ENCODE measurements at regions not wholly inside any gene's neighbourhood (a gene's known extent, or its start where the extent isn't known, plus 50 kb on each side); places are given as distances from the start of the nearest gene placed in this dataset.

GRCh38 chr2:15084826-15085489, 452.4 kb downstream of the LRATD1 start:
- DNase-seq (ENCODE audit: low spot score) = no peak

GRCh38 chr2:15092181-15092580, 459.7 kb downstream of the LRATD1 start:
- no peak for DNase-seq (ENCODE audit: low spot score)

GRCh38 chr2:15092691-15093090, 460.2 kb downstream of the LRATD1 start:
- DNase-seq (ENCODE audit: low spot score) = no peak

GRCh38 chr2:15094161-15094560, 461.6 kb downstream of the LRATD1 start:
- no peak for DNase-seq (ENCODE audit: low spot score)

- DNase-seq (ENCODE audit: low spot score) = no peak
Observed at GRCh38 chr2:15096873-15097272, 464.3 kb downstream of the NBAS start.

- no peak for DNase-seq (ENCODE audit: low spot score)
Observed at GRCh38 chr2:15107137-15107536, 454.0 kb downstream of the NBAS start.

- DNase-seq (ENCODE audit: low spot score) = no peak
Observed at GRCh38 chr2:15111718-15112117, 449.4 kb downstream of the NBAS start.

- DNase-seq (ENCODE audit: low spot score) = peak; percentile 8
Observed at GRCh38 chr2:15112216-15112615, 448.9 kb downstream of the NBAS start.

- DNase-seq (ENCODE audit: low spot score) = no peak
Observed at GRCh38 chr2:15115776-15116175, 445.4 kb downstream of the NBAS start.

GRCh38 chr2:15116830-15117229, 444.3 kb downstream of the NBAS start:
- DNase-seq (ENCODE audit: low spot score) = no peak
